ENCODE measurements at regions not wholly inside any gene's neighbourhood (a gene's known extent, or its start where the extent isn't known, plus 50 kb on each side); places are given as distances from the start of the nearest gene placed in this dataset.

GRCh38 chr2:158042666-158043065 lies 59.0 kb upstream of the UPP2 start:
- TF ChIP-seq, protein P1, sequence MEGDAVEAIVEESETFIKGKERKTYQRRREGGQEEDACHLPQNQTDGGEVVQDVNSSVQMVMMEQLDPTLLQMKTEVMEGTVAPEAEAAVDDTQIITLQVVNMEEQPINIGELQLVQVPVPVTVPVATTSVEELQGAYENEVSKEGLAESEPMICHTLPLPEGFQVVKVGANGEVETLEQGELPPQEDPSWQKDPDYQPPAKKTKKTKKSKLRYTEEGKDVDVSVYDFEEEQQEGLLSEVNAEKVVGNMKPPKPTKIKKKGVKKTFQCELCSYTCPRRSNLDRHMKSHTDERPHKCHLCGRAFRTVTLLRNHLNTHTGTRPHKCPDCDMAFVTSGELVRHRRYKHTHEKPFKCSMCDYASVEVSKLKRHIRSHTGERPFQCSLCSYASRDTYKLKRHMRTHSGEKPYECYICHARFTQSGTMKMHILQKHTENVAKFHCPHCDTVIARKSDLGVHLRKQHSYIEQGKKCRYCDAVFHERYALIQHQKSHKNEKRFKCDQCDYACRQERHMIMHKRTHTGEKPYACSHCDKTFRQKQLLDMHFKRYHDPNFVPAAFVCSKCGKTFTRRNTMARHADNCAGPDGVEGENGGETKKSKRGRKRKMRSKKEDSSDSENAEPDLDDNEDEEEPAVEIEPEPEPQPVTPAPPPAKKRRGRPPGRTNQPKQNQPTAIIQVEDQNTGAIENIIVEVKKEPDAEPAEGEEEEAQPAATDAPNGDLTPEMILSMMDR (IDR thresholded peaks at IDR 0.05): no peak
- no peak for TF ChIP-seq POLR2A (IDR thresholded peaks at IDR 0.05)
